Mammary epithelial cell (primary cell): ENCODE measurements at regions not wholly inside any gene's neighbourhood (a gene's known extent, or its start where the extent isn't known, plus 50 kb on each side); places are given as distances from the start of the nearest gene placed in this dataset.

Experiments
- CTCF ChIP-seq, 2 donors: IDR thresholded peaks in 1 of 2; conservative IDR thresholded peaks in 1 of 2; 2 replicates each; pipeline ENCODE4 v1.5.1; 2011 to 2012; ENCODE audit warnings: inconsistent platforms in 2 of 2, low read length in 2 of 2, mild to moderate bottlenecking in 2 of 2, control low read depth in 1 of 2, low read depth in 1 of 2; ENCODE audit not compliant: insufficient read depth in 1 of 2; ENCODE audit errors: extremely low read depth in 1 of 2
- EZH2 ChIP-seq: IDR thresholded peaks from 2 replicates; pipeline ENCODE4 v1.6.1; 2012; ENCODE audit warnings: low read length, inconsistent platforms, borderline replicate concordance

DNA sequence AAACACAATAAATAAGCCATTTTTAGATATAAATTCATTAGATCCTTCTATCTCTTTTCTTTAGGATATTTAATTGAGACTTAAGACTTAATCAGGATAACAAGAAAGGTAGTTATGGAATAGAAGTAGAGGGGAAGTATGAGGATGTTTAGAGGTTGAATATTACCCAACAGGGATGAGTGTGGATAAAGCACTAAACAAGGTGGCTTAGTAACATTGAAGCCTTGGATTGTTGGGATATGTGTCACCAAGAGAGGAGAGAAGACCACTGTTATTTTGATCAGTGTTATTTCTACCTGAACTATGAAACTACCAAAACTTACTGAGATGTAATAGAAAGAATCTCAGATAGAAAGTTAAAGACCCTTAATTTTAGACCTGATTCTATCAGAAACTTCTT lies 405.7 kb downstream of the PIK3C3 start:
- TF ChIP-seq CTCF (conservative IDR thresholded peaks at IDR 0.05 in 1 of 2, IDR thresholded peaks at IDR 0.05 in 1 of 2; ENCODE audit: extremely low read depth in 1 of 2, insufficient read depth in 1 of 2, low read depth in 1 of 2, low read length in 2 of 2) (no peak), EZH2 (no peak)
